Right cardiac atrium (tissue), 5 donors: ENCODE measurements at regions not wholly inside any gene's neighbourhood (a gene's known extent, or its start where the extent isn't known, plus 50 kb on each side); places are given as distances from the start of the nearest gene placed in this dataset.
"Not testable (repeated sequence)": the region's sequence is repeated elsewhere in the genome, so short reads cannot be mapped to it uniquely, and the experiment has no call there.

Experiments
- ATAC-seq, 2 donors: fragments of 200-7000 bp; cut with Tn5 transposase; one replicate each; pipeline versions ENCODE4 v1.8.0 to v1.9.1; 2020; ENCODE audit warnings: moderate library complexity in 2 of 2, mild to moderate bottlenecking in 1 of 2
- DNase-seq, 3 donors: peaks; one replicate each; pipeline ENCODE4 v3.0.0-alpha.2; 2020
- H3K27ac ChIP-seq: one replicate; pipeline ENCODE4 v1.5.1; 2013; ENCODE audit warnings: mild to moderate bottlenecking, low read length, control low read depth, moderate library complexity
- H3K27me3 ChIP-seq: one replicate; pipeline ENCODE4 v1.6.1; 2013; ENCODE audit not compliant: control insufficient read depth, insufficient read depth
- H3K4me1 ChIP-seq: one replicate; pipeline ENCODE4 v1.6.1; 2013; ENCODE audit warnings: low read length; ENCODE audit not compliant: control insufficient read depth, insufficient read depth
- H3K4me3 ChIP-seq: one replicate; pipeline ENCODE4 v1.5.1; 2013; ENCODE audit warnings: low read length, control low read depth
- H3K9me3 ChIP-seq: one replicate; pipeline ENCODE4 v1.6.1; 2013; ENCODE audit warnings: low read length; ENCODE audit not compliant: control insufficient read depth
- WGBS: extraction: QIAGEN DNeasy Blood & Tissue Kit; methylation state at CpG from one replicate; pipeline ENCODE4 v1.1.7; 2013; 5-methylcytosine and 5-hydroxymethylcytosine counted together
- intact Hi-C, 4 donors: fragments of 100-400 bp; cut with DNase I; formaldehyde crosslinking; loops; one replicate each; pipeline versions ENCODE4 v1.11.0 to v1.14.0; 2022 to 2023
- donor health status: healthy with polysubstance abuse.
- donor health status: DM: no; HTN: yes; CAD: no.
- donor health status: DM: no; HTN: no; CAD: no.
- donor health status: DM: no; HTN: yes; CAD: no; lungs with severe emphysema.
- donor health status: DM: yes; HTN: yes; CAD: no.

GRCh38 chr20:36082315-36082915 lies 72.1 kb upstream of the EPB41L1 start:
- Histone ChIP-seq H3K27me3 (no peaks in the 10 kb centered on the region), H3K27ac (no peak overlapping the region), H3K4me3 (no peak overlapping the region), H3K9me3 (no peaks in the 10 kb centered on the region), H3K4me1 (no peaks in the 10 kb centered on the region)
- 93% methylated on average over 7 of the region's 7 CpGs for WGBS
- DNase-seq (no peak), ATAC-seq (no peak)
- intact Hi-C loops, result no loop called here

- intact Hi-C loops, H3K9me3 ChIP-seq, H3K4me1 ChIP-seq, H3K27me3 ChIP-seq, DNase-seq, ATAC-seq, H3K27ac ChIP-seq, H3K4me3 ChIP-seq: not testable (repeated sequence)
- WGBS, result 60% methylated on average over 4 of the region's 4 CpGs
Observed at GRCh38 chr20:36083200-36083599, 71.3 kb upstream of the EPB41L1 start.

- ATAC-seq (no peak), DNase-seq (no peak)
- H3K9me3 ChIP-seq, result no peaks in the 10 kb centered on the region
- WGBS, result 86% methylated on average over 3 of the region's 3 CpGs
- intact Hi-C loops, result no loop called here
- H3K4me1 ChIP-seq, result no peaks in the 10 kb centered on the region
- no peak overlapping the region for H3K27ac ChIP-seq
- no peaks in the 10 kb centered on the region for H3K27me3 ChIP-seq
- no peak overlapping the region for H3K4me3 ChIP-seq
Observed at GRCh38 chr20:36084356-36084755, 70.2 kb upstream of the EPB41L1 start.

- H3K27ac ChIP-seq, result no peak overlapping the region
- no peaks in the 10 kb centered on the region for H3K27me3 ChIP-seq
- no peak overlapping the region for H3K4me3 ChIP-seq
- no peak for ATAC-seq
- no peak for DNase-seq
- H3K4me1 ChIP-seq, result no peaks in the 10 kb centered on the region
- 75% methylated on average over 4 of the region's 4 CpGs for WGBS
- intact Hi-C loops, result no loop called here
- H3K9me3 ChIP-seq, result no peaks in the 10 kb centered on the region
Observed at GRCh38 chr20:36084897-36085613, 69.5 kb upstream of the EPB41L1 start.

- intact Hi-C loops, result no loop called here
- Histone ChIP-seq H3K4me3 (no peak overlapping the region), H3K9me3 (no peaks in the 10 kb centered on the region), H3K4me1 (no peaks in the 10 kb centered on the region), H3K27ac (no peak overlapping the region), H3K27me3 (no peaks in the 10 kb centered on the region)
- ATAC-seq (peak; percentile 35 to 36), DNase-seq (no peak)
- 66% methylated on average over 3 of the region's 3 CpGs for WGBS
Observed at GRCh38 chr20:36085686-36086267, 68.8 kb upstream of the EPB41L1 start.

GRCh38 chr20:36086767-36087166 lies 67.8 kb upstream of the EPB41L1 start:
- intact Hi-C loops, result no loop called here
- Histone ChIP-seq H3K27me3 (no peaks in the 10 kb centered on the region), H3K9me3 (no peaks in the 10 kb centered on the region), H3K27ac (no peak overlapping the region), H3K4me3 (no peak overlapping the region), H3K4me1 (no peaks in the 10 kb centered on the region)
- DNase-seq (no peak), ATAC-seq (no peak)
- 48% methylated on average over 2 of the region's 2 CpGs for WGBS

- Histone ChIP-seq H3K4me3 (no peak overlapping the region), H3K4me1 (peaks cover 3% of the 10 kb centered on the region), H3K27me3 (no peaks in the 10 kb centered on the region), H3K27ac (no peak overlapping the region), H3K9me3 (no peaks in the 10 kb centered on the region)
- 88% methylated on average over 5 of the region's 5 CpGs for WGBS
- ATAC-seq (no peak), DNase-seq (no peak)
- intact Hi-C loops, result no loop called here
Observed at GRCh38 chr20:36090223-36090622, 64.3 kb upstream of the EPB41L1 start.

- Histone ChIP-seq H3K27me3 (no peaks in the 10 kb centered on the region), H3K9me3 (no peaks in the 10 kb centered on the region), H3K27ac (no peak overlapping the region), H3K4me1 (peaks cover 3% of the 10 kb centered on the region), H3K4me3 (peak overlapping the region; percentile 67)
- 14% methylated on average over 42 of the region's 42 CpGs for WGBS
- ATAC-seq (peak in 1 of 2 donors; percentile 5), DNase-seq (peak in 1 of 3 donors; percentile 61)
- intact Hi-C loops, result no loop called here
Observed at GRCh38 chr20:36091561-36092397, 62.8 kb upstream of the EPB41L1 start.

GRCh38 chr20:36092398-36093024 lies 62.0 kb upstream of the EPB41L1 start:
- peak; percentile 35 to 74 (median 71) for DNase-seq

GRCh38 chr20:36093025-36093803 lies 61.3 kb upstream of the EPB41L1 start:
- ATAC-seq (peak; percentile 47 to 73), DNase-seq (peak; percentile 55 to 88 (median 86))
- Histone ChIP-seq H3K4me3 (peak overlapping the region; percentile 67), H3K27me3 (no peaks in the 10 kb centered on the region), H3K4me1 (peaks cover 3% of the 10 kb centered on the region), H3K9me3 (no peaks in the 10 kb centered on the region), H3K27ac (no peak overlapping the region)
- intact Hi-C loops, result no loop called here
- WGBS, result under 1% methylated on average over 78 of the region's 78 CpGs

More at GRCh38 chr20:36092398-36093024, 62.0 kb upstream of the EPB41L1 start:
- H3K4me3 ChIP-seq, result peak overlapping the region; percentile 67
- under 1% methylated on average over 89 of the region's 89 CpGs for WGBS
- H3K4me1 ChIP-seq, result peaks cover 3% of the 10 kb centered on the region
- no peak overlapping the region for H3K27ac ChIP-seq
- ATAC-seq, result peak; percentile 43 to 49
- no peaks in the 10 kb centered on the region for H3K9me3 ChIP-seq
- H3K27me3 ChIP-seq, result no peaks in the 10 kb centered on the region
- intact Hi-C loops, result no loop called here
